CD4-positive, alpha-beta T cell (primary cell): ENCODE measurements at regions not wholly inside any gene's neighbourhood (a gene's known extent, or its start where the extent isn't known, plus 50 kb on each side); places are given as distances from the start of the nearest gene placed in this dataset.

Source experiments
- ATAC-seq: fragments of 200-7000 bp; cut with Tn5 transposase; one replicate; pipeline ENCODE4 v1.10.0; 2022; ENCODE audit warnings: mild to moderate bottlenecking; ENCODE audit not compliant: poor library complexity
- CTCF ChIA-PET: fragments of 350-600 bp; sonication (Branson Sonifier 250); formaldehyde crosslinking; loops from one replicate; lab custom pipeline; 2021; ENCODE audit warnings: antibody characterized with exemption, inconsistent platforms; lab: Charles Lee
- POLR2A ChIA-PET: fragments of 350-600 bp; sonication (Branson Sonifier 250); formaldehyde crosslinking; loops from one replicate; lab custom pipeline; 2021; ENCODE audit warnings: antibody characterized with exemption, inconsistent platforms; lab: Charles Lee
- DNase-seq, 14 experiments: peaks; one replicate each; pipeline ENCODE4 v3.0.0-alpha.2; 2013 to 2020; ENCODE audit warnings: mixed read lengths in 2 of 14
- H3K27ac ChIP-seq, 2 donors: one replicate each; pipeline versions ENCODE4 v1.5.1 to v1.7.0; 2013; ENCODE audit warnings: low read length in 2 of 2, low read depth in 1 of 2, mild to moderate bottlenecking in 1 of 2
- H3K27me3 ChIP-seq, 2 experiments: 1 replicate in 1 of 2; 2 replicates in 1 of 2; pipeline versions ENCODE4 v1.6.1 to v1.7.0; 2013; ENCODE audit warnings: low read length in 2 of 2, control low read depth in 1 of 2, mild to moderate bottlenecking in 1 of 2, moderate library complexity in 1 of 2; ENCODE audit not compliant: insufficient read depth in 2 of 2, control insufficient read depth in 1 of 2
- H3K36me3 ChIP-seq: one replicate; pipeline ENCODE4 v1.6.1; 2013; ENCODE audit warnings: low read length, control low read depth; ENCODE audit not compliant: insufficient read depth
- H3K4me1 ChIP-seq: one replicate; pipeline ENCODE4 v1.6.1; 2013; ENCODE audit warnings: low read length, control low read depth; ENCODE audit not compliant: insufficient read depth
- H3K4me3 ChIP-seq: one replicate; pipeline ENCODE4 v1.5.1; 2013; ENCODE audit warnings: mild to moderate bottlenecking, low read length, moderate library complexity
- H3K9me3 ChIP-seq, 2 experiments: 1 replicate in 1 of 2; 2 replicates in 1 of 2; pipeline versions ENCODE4 v1.6.1 to v1.7.0; 2013; ENCODE audit warnings: low read length in 2 of 2, mild to moderate bottlenecking in 2 of 2, control low read depth in 1 of 2, moderate library complexity in 1 of 2; ENCODE audit not compliant: control insufficient read depth in 1 of 2, insufficient read depth in 1 of 2
- H3K27ac Mint-ChIP-seq: one replicate; pipeline ENCODE4 v1.8.0; 2020; ENCODE audit warnings: mixed read lengths
- H3K27me3 Mint-ChIP-seq: one replicate; pipeline ENCODE4 v1.8.0; 2021; ENCODE audit warnings: mixed read lengths
- H3K36me3 Mint-ChIP-seq: one replicate; pipeline ENCODE4 v1.8.0; 2021; ENCODE audit warnings: low read depth, mixed read lengths
- H3K4me1 Mint-ChIP-seq: one replicate; pipeline ENCODE4 v1.8.0; 2021; ENCODE audit warnings: low read depth, mixed read lengths
- H3K4me3 Mint-ChIP-seq: one replicate; pipeline ENCODE4 v1.8.0; 2020; ENCODE audit warnings: mild to moderate bottlenecking, mixed read lengths
- H3K9me3 Mint-ChIP-seq: one replicate; pipeline ENCODE4 v1.8.0; 2020; ENCODE audit warnings: mixed read lengths
- intact Hi-C, 2 experiments: fragments of 100-400 bp; cut with DNase I in 1 of 2; cut with micrococcal nuclease in 1 of 2; formaldehyde crosslinking; loops; one replicate each; pipeline versions ENCODE4 v1.15.1 to v1.9.0; 2023 to 2025; cut with DNase I, micrococcal nuclease
- TF ChIP-seq, protein P1 (sequence below): fragments of 200-600 bp; IDR thresholded peaks from one replicate; pipeline ENCODE4 v1.8.0; 2022; ENCODE audit warnings: antibody characterized with exemption, mild to moderate bottlenecking

DNA sequence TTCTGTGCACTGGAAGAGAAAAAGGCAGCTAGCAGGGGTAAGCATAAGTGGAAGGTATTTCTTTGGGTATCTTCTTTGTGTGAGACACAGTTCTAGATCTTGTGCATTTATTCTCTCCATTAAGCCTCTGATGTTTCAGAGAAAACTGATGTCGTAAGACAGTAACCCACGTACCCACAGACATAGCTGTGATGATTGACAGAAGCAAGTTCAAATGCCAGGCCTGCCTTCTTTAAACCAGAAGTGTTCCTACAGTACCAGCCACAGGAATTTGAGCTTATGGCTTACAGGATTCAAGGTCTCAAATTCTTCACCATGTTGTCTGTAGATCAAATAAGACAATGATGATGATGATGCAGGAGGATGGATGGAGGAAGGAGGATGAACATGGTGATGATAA lies 161.4 kb upstream of the KCNJ16 start:
- Mint-ChIP-seq H3K9me3 (peaks cover 2% of the 10 kb centered on the region), H3K4me3 (no peak overlapping the region), H3K27me3 (no peaks in the 10 kb centered on the region), H3K36me3 (no peaks in the 10 kb centered on the region), H3K4me1 (no peaks in the 10 kb centered on the region), H3K27ac (no peak overlapping the region)
- H3K4me1 ChIP-seq, result no peaks in the 10 kb centered on the region
- CTCF ChIA-PET, result no interaction called here
- DNase-seq (no peak), ATAC-seq (no peak)
- H3K36me3 ChIP-seq, result no peaks in the 10 kb centered on the region
- H3K4me3 ChIP-seq, result no peak overlapping the region
- POLR2A ChIA-PET, result no interaction called here
- no peaks in the 10 kb centered on the region for H3K27me3 ChIP-seq
- intact Hi-C loops, result no loop called here
- TF ChIP-seq, protein P1, sequence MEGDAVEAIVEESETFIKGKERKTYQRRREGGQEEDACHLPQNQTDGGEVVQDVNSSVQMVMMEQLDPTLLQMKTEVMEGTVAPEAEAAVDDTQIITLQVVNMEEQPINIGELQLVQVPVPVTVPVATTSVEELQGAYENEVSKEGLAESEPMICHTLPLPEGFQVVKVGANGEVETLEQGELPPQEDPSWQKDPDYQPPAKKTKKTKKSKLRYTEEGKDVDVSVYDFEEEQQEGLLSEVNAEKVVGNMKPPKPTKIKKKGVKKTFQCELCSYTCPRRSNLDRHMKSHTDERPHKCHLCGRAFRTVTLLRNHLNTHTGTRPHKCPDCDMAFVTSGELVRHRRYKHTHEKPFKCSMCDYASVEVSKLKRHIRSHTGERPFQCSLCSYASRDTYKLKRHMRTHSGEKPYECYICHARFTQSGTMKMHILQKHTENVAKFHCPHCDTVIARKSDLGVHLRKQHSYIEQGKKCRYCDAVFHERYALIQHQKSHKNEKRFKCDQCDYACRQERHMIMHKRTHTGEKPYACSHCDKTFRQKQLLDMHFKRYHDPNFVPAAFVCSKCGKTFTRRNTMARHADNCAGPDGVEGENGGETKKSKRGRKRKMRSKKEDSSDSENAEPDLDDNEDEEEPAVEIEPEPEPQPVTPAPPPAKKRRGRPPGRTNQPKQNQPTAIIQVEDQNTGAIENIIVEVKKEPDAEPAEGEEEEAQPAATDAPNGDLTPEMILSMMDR, result no peak
- H3K27ac ChIP-seq, result no peak overlapping the region
- no peaks in the 10 kb centered on the region for H3K9me3 ChIP-seq

DNA sequence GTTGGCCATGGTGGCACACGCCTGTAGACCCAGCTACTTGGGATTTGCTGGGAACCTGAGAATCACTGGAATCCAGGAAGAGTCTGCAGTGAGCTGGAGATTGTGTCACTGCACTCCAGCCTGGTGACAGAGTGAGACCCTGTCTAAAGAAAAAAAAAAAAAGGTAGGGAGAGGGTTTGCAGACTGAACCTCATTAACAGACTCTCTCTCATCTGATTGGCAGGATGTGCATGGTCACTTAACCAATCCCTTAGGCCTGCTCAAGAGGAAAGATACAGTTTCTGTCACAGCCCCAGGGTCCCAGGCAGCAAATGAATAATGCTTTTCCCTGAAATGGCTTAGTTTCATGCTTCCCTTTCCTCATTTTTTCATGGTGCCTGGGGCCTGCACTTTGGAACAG lies 160.5 kb upstream of the KCNJ16 start:
- Histone ChIP-seq H3K4me1 (no peaks in the 10 kb centered on the region), H3K36me3 (no peaks in the 10 kb centered on the region), H3K4me3 (no peak overlapping the region), H3K27ac (no peak overlapping the region), H3K9me3 (no peaks in the 10 kb centered on the region), H3K27me3 (no peaks in the 10 kb centered on the region)
- no peak overlapping the region for H3K4me3 Mint-ChIP-seq
- H3K4me1 Mint-ChIP-seq, result no peaks in the 10 kb centered on the region
- ChIA-PET POLR2A (no interaction called here), CTCF (no interaction called here)
- no peaks in the 10 kb centered on the region for H3K36me3 Mint-ChIP-seq
- ATAC-seq (no peak), DNase-seq (no peak)
- H3K27me3 Mint-ChIP-seq, result no peaks in the 10 kb centered on the region
- peaks cover 2% of the 10 kb centered on the region for H3K9me3 Mint-ChIP-seq
- intact Hi-C loops, result no loop called here
- TF ChIP-seq, protein P1, result no peak
- no peak overlapping the region for H3K27ac Mint-ChIP-seq

DNA sequence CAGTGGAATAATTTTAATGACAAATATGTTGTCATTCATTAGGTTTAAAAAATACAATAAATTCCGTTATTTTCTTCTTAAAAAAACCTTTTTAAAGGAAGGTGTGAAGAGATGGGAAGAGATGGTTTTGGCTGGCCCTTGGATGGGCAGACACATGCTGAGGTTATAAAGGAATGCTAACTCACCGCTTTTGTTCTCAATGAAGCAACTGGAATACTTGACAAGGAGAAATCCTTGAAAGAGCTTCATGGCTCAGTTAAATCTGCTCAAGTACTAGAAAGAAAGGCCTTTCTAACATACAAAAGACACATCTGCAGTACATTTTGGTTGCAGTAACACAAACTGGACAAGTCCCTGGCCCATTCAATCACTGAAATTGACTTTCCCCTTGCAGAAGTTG lies 158.3 kb upstream of the KCNJ16 start:
- Mint-ChIP-seq H3K36me3 (no peaks in the 10 kb centered on the region), H3K4me1 (no peaks in the 10 kb centered on the region), H3K4me3 (no peak overlapping the region), H3K27me3 (no peaks in the 10 kb centered on the region), H3K9me3 (peaks cover 3% of the 10 kb centered on the region), H3K27ac (no peak overlapping the region)
- DNase-seq (no peak), ATAC-seq (no peak)
- TF ChIP-seq, protein P1, result no peak
- Histone ChIP-seq H3K9me3 (no peaks in the 10 kb centered on the region), H3K36me3 (no peaks in the 10 kb centered on the region), H3K4me1 (no peaks in the 10 kb centered on the region), H3K27ac (no peak overlapping the region), H3K4me3 (no peak overlapping the region), H3K27me3 (no peaks in the 10 kb centered on the region)
- intact Hi-C loops, result no loop called here
- CTCF ChIA-PET, result no interaction called here
- POLR2A ChIA-PET, result no interaction called here
